Activated CD4-positive, alpha-beta T cell treated with anti-CD3 and anti-CD28 coated beads, Interleukin-10, Interleukin-2, amounts not matched to agents 100 ng/mL and 50 ng/mL, durations not matched to agents 16 hours and 8 hours (primary cell): ENCODE measurements at regions not wholly inside any gene's neighbourhood (a gene's known extent, or its start where the extent isn't known, plus 50 kb on each side); places are given as distances from the start of the nearest gene placed in this dataset.
"Not testable (repeated sequence)": the region's sequence is repeated elsewhere in the genome, so short reads cannot be mapped to it uniquely, and the experiment has no call there.

Experiments
- DNase-seq: peaks from one replicate; pipeline ENCODE4 v3.0.0-alpha.2; 2020

DNA sequence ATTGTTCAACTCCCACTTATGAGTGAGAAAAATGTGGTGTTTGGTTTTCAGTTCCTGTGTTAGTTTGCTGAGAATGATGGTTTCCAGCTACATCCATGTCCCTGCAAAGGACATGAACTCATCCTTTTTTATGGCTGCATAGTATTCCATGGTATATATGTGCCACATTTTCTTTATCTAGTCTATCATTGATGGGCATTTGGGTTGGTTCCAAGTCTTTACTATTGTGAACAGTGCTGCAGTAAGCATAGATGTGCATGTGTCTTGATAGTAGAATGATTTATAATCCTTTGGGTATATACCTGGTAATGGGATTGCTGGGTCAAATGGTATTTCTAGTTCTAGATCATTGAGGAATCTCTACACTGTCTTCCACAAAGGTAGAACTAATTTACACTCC is 613.0 kb upstream of the MIR17HG start:
- not testable (repeated sequence) for DNase-seq

DNA sequence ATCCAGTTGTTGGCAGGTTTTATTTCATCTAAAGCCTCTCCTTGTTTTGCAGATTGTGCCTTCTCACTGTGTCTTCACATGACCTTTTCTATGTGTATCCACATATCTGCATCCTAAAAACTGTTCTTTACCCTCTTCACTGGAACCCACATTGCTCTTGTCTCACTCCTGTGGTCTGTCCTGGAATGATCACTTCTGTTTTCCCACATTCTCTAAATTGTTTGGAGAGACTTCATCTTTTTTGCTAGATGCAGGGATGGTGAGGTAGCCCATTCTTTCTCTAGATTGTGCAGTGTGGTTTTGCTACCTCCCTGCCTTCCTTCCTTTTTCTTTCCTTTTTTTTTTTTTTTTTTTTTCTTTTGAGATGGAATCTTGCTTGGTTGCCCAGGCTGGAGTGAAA is 608.6 kb upstream of the MIR17HG start:
- no peak for DNase-seq

DNA sequence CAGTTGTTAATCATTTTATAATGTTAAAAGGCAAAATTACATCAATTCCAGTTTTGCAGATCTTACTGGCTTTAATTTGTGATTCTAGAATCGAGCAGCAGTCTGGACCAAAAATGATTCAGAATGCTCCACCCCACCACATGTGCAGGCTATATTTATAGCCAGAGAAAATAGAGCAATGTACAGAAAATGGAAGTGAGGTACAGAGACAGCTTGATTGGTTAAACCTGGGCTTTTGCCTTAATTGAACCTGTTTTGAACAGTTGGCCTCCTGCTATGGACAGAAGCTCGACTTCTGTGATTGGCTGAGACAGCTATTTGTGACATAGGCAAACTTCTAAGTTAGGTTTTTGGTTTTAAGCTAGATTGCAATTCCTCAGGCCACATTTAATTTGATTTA is 607.4 kb upstream of the MIR17HG start:
- no peak for DNase-seq

DNA sequence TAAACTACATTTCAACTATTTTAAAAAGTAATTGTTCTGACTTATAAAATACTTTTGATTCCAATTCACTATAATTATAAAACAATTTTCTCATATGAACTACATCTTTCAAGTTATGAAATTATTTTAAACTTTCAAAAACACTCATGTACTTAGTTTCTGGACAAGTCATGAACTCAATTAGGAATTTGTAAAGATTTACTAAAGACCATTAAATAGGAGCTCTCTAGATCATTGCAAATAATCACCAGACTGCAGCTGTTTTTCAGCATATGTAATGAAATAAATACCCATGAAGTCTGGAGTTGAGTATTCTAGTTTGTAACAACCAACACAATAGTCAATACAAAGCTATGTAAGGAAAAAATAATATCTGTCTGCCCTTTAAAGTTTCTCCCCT is 605.1 kb upstream of the MIR17HG start:
- no peak for DNase-seq

DNA sequence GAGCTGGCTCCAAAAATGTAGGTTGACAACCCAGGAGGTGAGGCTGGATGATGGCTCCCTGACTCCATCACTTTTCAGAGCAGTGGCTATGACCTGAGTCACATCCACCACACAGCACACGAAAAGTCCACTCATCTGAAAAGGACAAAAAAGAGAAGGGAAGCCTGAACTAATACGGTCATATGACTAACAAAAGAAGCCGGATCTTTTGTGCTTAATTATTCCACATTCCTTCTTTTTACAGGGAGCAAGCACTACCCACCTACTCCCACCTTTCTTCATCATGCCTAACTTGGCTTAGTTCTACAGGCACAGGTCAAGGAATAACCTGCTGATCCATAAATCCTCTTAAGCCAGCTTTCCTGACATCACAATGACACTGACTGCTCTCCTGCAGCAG is 601.3 kb upstream of the MIR17HG start:
- no peak for DNase-seq

DNA sequence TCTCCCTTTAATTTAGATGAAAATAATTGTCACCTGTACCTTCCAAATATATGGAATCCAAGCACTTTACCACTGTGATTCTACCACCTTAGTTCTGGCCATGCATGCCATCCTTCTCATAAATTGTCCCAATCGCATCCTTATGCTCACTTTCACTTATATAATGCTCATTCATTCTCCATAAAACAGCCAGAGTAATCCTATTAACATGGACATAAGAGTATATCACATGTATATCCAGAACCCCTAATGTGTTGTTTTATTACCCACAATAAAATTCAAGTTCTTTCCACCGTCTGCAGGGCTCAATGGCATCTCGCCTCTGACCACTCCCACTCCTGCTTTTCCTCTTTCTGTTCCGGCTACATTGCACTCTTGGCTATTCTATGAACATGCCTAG is 597.5 kb upstream of the MIR17HG start:
- no peak for DNase-seq

DNA sequence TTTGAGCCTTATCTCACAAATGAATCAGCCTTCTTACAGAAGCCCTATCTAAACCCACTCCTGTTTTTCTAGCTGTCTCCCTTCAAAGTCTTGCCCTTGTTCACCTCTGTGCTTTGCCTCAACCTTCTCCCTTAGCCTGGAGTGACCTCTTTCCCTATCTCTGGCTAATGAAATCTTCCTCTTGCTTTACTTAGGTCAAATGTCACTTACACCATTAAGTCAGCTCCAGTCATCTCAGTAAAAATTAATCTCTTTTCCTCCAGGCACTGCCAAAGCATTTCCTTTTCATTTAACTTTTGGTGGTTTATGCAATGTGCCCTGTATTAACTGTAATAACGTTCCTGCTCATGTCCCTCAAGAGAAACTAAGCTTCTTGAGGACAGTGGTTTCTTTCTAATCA is 596.5 kb upstream of the MIR17HG start:
- no peak for DNase-seq

DNA sequence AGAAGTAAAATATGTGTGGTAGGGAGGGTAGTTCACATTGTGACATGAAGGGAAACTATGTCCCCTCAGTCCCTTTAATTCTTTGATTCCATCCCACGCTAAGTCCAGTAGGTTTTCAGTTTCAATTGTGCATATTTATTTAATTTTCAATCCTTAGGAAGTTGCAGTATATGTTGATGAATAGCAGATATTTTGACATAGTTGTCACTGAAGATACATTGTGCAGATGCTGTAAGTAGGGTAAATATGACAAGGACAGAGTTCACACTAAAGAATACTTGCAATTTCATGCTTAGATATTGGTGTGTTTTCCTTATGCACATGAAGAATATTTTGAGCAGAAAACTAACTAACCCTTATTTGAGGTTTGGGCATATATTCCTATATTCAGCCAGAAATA is 595.4 kb upstream of the MIR17HG start:
- DNase-seq, result no peak

DNA sequence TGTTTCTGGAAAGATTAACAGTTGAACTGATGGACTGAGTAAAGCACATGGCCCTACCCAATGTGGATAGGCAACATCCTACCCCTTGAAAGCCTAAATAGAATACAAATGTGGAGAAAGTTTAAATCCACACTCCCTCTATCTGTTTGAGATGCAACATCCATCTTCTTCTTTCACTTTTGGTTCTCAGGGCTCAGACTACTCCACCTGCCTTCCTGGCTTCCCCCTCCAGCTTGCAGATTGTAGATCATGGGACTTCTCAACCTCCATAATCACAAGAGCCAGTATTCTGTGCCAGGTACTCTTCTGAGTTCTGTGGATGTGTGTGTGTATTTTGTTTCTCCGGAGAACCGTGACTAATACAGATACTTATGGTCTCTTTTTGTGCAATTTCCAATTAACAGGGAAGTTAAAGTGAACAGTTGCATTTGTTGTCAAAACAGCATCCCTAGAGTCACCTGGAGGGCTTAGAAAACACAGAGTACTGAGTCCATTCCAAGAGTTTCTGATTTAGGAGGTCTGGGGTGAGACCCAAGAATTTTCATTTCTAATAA is 590.3 kb upstream of the MIR17HG start:
- no peak for DNase-seq

DNA sequence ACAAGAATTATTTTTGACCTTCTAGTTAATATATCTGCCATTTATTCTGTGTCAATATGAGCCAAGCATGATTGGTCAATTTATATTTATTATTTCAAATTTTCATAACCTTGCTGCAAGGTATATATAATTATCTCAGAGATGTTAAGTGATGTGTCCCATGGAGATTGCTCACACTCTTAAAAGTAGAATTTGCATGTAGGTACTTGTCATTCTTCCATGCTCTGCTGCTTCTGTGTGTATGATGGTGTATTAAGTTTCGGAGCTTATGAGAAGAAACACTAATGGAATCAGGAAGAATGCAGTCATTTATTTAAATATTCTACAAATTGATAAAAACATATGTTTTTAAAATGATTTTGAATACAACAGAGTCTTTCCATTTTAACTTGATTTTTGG is 586.8 kb upstream of the MIR17HG start:
- DNase-seq, result no peak

DNA sequence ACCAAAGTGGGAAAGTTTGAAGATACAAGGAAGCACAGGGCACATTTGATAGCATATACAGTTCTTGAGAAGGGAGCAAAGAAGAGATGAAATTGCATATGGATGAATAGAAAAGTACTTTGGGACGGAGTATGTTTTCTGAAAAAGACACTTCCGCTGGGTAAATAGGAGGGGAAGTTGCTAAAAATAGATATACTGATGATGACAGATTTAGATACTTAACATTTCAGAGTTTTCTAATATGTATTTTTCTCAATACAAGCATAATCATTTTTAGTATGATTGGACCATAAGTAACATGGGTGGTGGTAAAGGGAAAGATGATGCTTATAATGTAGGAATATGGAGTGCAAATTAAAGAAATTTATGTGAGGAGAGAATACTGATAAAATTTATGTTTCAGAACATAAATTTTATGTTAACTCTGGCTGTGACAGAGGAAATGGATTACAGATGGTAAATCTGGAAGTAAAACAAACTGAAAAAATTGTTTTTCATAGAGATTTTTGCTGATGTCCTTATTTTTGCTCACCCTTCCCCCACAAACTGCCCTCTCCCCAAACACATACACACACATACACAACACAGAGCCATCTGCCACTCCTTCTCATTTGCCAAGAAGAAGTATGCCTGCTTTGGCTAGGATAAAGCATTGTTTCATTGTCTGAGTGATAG is 583.9 kb upstream of the MIR17HG start:
- DNase-seq, result no peak

DNA sequence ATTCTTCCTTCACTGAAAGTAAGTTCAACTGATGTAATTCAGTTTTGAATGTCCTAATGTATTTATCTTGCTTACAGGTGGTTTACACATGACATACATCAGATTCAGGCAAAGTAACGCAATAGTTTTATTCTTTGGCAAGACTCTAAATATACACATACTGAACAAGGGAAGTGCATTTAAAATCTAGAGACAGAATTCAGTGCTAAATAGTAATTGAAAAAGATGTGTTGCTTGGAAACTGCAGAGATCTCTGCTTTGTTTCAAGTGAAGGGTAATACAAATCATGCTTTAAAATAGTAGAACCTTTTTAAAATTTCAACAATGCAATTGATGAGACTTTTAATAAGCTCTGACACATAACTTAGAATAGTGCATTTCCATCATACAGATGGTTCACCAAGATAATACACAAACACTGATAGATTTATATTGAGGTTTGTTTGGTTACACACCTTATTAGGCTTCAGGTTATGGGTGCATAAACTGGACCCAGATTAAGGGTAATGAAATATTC is 581.0 kb upstream of the MIR17HG start:
- no peak for DNase-seq

DNA sequence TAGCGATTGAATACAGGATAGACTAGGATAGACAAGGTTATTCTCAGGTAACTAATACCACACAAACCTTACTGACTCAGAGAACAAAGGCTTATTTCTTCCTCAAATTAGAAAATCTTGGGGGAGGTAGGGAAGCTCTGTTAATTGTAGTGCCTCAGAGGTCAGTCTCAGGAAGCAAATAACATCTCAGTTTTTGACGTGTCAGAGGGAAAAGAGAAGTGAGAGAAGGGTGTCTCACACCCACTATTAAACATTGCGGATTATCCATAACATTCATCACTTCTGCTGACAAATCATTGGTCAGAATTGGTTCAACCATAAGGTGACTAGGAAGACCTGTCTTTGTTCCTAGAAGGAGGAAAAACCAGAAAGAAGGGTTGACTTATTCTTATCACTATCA is 579.4 kb upstream of the MIR17HG start:
- no peak for DNase-seq

DNA sequence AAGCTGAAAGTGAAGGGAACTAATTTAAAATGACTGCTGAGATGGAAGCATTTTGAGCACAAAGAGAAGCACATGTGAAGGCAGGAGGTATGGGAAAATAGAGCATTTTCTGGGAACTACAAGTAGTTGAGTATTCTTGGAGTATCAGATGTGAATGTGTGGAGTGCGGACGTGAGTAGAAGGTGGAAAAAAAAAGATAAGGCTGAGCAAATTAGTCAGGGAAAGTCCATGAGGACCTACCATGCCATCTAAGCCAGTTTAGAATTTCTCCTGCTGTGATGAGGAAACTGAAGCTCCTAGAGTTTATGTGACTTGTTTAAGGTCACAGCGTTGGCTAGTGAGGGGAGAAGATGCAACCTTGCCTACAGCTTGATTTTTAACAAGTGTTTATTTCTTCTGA is 578.1 kb upstream of the MIR17HG start:
- DNase-seq, result no peak

DNA sequence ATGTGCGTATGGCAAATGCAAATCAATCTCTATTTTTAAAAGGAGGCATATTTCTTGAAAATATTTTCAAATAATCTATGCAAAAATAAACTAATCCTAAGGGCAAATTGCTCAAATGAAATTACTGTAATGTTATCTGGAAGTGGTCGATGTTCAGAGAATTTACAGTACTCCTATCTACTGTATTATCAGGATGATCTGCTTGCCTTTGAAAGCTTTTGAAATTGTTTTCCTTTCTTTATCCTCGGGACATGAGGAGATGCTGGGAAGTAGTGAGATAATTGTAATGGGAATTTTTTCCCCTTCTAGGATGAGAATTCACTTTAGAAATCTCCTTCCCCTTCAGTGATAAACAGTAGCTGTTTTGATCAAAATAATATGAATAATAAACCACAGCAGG is 577.2 kb upstream of the MIR17HG start:
- no peak for DNase-seq

DNA sequence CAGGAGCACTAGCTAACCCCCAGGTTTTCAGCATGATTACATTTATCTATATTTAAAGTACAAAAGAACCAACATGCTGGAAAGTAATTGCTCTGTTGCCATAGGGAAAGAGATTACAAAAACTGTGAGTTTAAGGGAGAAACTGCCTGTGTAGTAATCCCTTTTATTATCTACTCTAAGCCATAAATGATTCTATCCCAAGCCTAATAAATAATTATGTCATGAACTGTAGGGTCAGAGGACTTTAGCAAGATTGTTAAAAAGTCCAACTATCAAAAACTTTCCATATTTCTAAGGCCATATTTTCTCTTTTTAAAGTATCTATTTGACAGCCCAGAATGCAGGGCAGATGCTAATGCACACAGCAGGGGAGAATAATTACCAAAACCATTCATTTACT is 573.8 kb upstream of the MIR17HG start:
- no peak for DNase-seq

DNA sequence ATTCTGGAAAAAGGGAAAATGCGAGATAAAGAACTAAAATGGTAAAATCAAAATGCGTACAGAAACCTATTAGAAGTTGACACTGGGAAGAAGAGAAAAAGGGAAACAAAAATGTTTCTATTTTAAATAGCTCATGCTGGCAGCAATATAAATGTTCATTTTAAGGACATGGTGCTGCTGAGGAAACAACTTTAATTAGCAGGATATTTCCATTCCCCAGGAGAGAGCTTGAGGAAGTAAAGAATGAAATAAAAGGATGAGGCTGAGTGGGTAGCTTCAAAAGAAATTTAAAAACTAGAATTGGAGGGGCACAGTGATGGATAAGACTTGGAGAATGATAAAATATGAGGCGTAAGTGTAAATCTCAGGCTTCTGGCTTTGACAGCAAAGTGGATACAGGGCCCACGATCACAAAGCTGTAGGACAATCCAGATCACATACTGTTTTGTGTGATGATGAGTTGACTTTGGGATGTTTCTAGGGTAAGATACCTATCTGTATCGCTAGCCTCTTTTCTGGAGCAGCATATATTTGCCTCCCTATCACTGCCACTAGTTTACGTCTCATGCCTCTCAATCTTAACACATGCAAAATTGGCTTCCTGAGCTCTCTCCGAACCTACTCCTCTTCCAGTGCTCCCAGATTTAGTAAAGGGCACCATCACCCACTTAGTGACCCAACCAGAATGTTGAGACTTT is 571.3 kb upstream of the MIR17HG start:
- DNase-seq, result no peak

DNA sequence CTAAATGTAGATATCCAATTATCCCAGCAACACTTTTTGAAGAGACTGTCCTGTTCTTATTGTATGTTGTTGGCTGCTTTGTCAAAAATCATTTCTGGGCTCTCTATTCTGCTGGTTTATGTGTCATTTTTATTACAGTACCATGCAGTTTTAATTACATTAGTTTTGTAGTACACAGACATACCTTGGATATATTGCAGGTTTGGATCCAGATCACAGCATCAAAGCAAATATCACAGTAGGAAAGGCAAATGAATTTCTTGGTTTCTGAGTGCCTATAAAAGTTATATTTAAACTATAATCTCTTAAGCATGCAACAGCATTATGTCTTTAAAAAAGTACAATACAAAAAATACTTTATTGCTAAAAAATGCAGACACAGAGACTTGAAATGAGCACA is 564.2 kb upstream of the MIR17HG start:
- DNase-seq, result no peak

DNA sequence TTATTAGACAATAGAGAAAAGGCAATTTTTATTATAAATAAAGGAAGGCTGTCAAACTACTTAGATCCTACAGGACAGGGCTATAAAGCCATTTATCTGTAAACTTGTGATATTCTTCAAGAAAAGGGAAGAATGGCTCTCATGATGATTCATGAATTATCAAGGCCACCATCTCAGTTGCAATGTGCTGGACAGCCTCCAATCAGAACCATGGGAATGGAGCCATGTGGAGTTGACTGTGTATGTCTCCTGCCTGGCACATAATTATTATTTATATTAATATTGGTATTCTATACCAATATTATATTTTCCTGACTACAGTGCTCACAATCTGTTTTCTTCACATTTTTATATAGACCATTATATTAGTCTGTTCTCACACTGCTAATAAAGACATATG is 560.5 kb upstream of the MIR17HG start:
- no peak for DNase-seq

DNA sequence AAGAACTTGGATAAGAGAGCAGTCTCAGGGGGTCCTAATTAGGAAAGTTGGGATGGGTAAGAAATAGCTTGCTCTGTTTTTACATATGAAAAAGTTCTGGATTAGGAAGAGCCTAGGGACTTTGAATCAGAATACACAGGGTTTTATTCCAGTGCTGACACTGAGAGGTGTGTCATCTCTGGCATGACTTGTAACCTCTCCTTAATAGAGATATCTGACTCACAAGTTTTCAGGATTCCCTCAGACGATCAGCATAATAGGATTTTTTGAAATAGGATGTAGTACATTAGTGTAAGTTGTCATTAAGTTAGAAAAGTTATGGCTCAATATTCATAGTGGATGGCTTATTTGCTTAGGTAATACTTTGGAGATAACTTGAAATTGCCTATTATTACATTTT is 555.2 kb upstream of the MIR17HG start:
- DNase-seq, result no peak

DNA sequence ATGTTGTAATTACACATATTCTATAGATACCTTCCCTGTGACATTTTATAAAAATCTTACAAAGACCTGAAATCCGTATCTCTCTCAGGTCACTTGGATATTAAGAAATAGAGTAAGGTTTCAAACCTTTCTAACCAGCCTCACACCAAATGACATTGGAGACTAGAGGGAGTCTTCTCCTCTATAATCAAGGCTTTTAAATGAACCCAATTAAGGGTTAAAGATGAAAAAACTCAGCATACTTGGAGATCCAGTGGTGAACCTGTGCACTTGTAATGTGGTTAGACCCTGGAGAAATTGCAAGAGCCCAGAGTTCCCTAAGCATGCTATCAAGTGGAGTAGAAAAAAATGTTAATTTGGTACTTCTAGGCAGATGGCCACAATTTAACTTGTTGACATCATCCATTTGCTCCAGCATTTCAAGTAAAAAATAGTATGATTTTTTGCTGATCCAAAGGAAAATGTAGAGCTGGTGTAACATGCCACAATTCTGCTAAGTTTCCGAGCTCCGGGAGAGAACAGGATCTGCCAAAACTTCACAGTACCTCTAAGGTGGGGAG is 554.1 kb upstream of the MIR17HG start:
- no peak for DNase-seq

DNA sequence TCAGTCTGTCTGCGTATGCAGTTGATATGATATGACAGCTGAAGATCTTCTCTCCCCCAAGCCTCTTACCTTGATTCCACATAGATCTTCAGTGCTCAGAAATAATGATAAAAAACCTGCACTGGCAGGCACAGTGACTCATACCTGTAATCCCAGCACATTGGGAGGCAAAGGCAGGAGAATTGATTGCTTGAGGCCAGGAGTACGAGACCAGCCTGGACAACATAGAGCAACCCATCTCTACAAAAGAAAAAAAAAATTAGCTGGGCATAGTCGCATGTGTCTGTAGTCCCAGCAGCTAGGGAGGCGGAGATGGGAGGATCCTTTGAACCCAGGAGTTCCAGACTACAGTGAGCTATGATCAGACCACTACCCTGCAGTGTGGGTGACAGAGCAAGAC is 551.0 kb upstream of the MIR17HG start:
- DNase-seq, result no peak

DNA sequence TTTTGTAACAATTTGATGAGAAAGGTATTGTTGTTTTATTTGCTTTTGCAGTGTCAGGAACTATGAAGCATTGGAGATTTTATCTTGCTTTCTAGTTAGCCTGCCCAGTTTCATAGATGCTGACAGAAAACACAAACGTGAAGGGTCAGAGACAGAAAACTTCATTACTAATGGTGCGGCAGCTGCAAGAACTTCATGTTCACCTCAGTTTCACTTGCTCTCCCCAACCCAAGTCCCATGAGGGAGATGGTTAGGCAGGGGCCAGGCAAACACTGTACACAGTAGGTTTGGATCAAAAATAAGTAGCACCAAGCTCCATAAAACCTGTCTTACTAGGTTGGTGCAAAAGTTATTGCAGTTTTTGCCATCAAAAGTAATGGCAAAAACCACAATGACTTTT is 550.2 kb upstream of the MIR17HG start:
- DNase-seq, result no peak

DNA sequence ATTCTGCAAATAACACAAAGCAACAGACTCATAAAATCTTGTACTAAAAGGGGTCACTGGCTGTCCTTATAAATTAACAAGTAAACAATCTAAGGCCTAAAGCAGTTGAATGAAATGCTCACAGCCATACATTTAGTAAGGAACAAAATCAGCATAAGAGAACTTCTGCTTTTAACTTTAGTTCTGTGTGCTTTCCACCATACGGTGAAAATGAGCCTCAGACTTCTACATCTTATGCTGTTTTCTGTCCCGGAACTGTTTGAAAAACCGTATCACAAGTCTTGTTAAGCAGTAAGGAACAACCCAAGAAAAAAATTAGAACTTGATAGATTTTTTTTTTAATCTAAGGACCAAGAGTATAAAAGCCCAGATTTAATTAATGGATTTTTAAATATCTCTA is 549.1 kb upstream of the MIR17HG start:
- no peak for DNase-seq
